ENCODE measurements at regions not wholly inside any gene's neighbourhood (a gene's known extent, or its start where the extent isn't known, plus 50 kb on each side); places are given as distances from the start of the nearest gene placed in this dataset.

DNA sequence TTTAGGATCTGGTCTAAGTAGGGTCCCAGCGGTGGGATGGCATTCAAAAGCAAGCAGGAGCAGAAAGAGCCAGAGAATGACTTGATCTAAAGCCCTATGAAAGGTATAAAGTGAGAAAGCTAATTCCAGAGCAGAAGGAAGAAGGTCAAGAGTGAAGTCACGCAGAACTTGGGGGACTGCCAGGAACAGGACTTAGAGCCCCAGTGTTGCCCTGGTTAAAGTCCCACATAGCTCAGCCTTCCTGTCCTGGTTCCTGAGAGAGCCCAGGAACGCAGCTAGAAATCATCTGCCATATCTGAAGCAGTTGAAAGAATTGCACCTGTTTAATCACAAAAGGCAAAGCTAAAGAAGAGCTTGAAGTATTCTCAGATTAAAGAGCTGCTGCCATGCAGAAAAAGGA is 160.6 kb upstream of the ATP1B1 start:
- Histone ChIP-seq H3K9ac (ENCODE audit: low read length) (no peak overlapping the region), H3K9me3 (ENCODE audit: low read length) (no peaks in the 10 kb centered on the region), H3K27ac (ENCODE audit: low read depth, low read length) (no peak overlapping the region), H3K4me3 (ENCODE audit: low read depth in 1 of 2, low read length in 2 of 2) (no peak overlapping the region), H3K36me3 (ENCODE audit: insufficient read depth, low read length) (no peaks in the 10 kb centered on the region), H3K27me3 (ENCODE audit: control insufficient read depth in 1 of 2, insufficient read depth in 2 of 2, low read length in 2 of 2) (no peaks in the 10 kb centered on the region), H3K4me1 (ENCODE audit: insufficient read depth, low read length) (peaks cover 14% of the 10 kb centered on the region)

DNA sequence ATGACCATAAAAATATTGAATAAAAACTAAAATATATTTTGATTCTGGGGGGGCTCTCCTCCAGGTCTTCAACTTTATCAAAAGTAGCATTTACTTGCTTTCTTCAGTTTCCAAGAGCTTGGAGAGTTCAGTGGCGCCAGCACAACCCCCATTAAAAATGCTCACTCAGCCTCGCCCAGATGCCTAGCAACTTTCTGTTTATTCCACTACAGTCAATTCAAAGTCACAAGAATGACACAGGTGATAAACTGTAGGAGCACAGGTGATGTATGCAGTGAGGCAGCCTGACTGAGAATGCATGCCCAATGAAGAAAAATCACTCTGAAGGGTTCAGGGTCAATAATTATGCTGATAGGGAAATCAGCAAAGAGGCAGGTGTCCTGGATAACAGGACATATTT is 159.4 kb upstream of the ATP1B1 start:
- peaks cover 14% of the 10 kb centered on the region for H3K4me1 ChIP-seq (ENCODE audit: insufficient read depth, low read length)
- no peaks in the 10 kb centered on the region for H3K9me3 ChIP-seq (ENCODE audit: low read length)
- H3K27me3 ChIP-seq (ENCODE audit: control insufficient read depth in 1 of 2, insufficient read depth in 2 of 2, low read length in 2 of 2) = no peaks in the 10 kb centered on the region
- H3K4me3 ChIP-seq (ENCODE audit: low read depth in 1 of 2, low read length in 2 of 2) = no peak overlapping the region
- H3K36me3 ChIP-seq (ENCODE audit: insufficient read depth, low read length) = no peaks in the 10 kb centered on the region
- H3K27ac ChIP-seq (ENCODE audit: low read depth, low read length) = no peak overlapping the region
- H3K9ac ChIP-seq (ENCODE audit: low read length) = no peak overlapping the region

DNA sequence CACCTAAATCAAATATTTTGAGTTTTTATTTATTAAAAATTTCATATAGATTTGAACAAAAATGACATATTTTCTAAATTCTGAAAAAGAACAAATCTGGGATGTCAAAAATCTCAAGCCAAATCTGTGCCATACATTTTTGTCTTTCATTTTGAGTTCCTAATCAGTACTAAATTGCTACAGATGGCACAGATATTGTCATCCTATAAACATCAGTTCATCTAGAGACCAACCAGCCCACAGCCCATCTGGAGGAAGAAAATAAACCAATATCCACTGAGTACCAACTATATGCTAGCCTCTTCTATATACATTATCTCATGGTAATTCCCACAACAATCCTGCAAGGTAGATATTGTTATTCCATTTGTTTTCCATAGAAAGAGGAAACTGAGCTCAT is 156.8 kb upstream of the ATP1B1 start:
- peaks cover 14% of the 10 kb centered on the region for H3K4me1 ChIP-seq (ENCODE audit: insufficient read depth, low read length)
- H3K4me3 ChIP-seq (ENCODE audit: low read depth in 1 of 2, low read length in 2 of 2) = no peak overlapping the region
- H3K36me3 ChIP-seq (ENCODE audit: insufficient read depth, low read length) = no peaks in the 10 kb centered on the region
- no peak overlapping the region for H3K27ac ChIP-seq (ENCODE audit: low read depth, low read length)
- no peaks in the 10 kb centered on the region for H3K27me3 ChIP-seq (ENCODE audit: control insufficient read depth in 1 of 2, insufficient read depth in 2 of 2, low read length in 2 of 2)
- H3K9ac ChIP-seq (ENCODE audit: low read length) = no peak overlapping the region
- no peaks in the 10 kb centered on the region for H3K9me3 ChIP-seq (ENCODE audit: low read length)

DNA sequence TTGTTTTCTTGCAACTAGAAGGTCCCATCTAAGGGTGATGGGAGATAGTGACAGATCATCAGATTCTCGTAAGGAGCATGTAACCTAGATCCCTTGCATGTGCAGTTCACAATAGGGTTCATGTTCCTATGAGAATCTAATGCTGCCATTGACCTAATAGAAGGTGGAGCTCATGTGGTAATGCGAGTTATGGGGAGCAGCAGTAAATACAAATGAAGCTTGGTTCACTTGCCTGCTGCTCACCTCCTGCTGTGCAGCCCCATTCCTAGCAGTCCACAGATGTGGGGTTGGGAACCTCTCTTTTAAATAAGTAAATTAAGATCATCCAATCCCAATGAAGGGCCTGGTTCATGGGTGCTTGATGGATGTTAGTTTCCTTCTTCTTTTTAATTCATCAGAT is 148.7 kb upstream of the ATP1B1 start:
- no peak overlapping the region for H3K9ac ChIP-seq (ENCODE audit: low read length)
- H3K27me3 ChIP-seq (ENCODE audit: control insufficient read depth in 1 of 2, insufficient read depth in 2 of 2, low read length in 2 of 2) = no peaks in the 10 kb centered on the region
- H3K4me1 ChIP-seq (ENCODE audit: insufficient read depth, low read length) = no peaks in the 10 kb centered on the region
- no peaks in the 10 kb centered on the region for H3K9me3 ChIP-seq (ENCODE audit: low read length)
- H3K27ac ChIP-seq (ENCODE audit: low read depth, low read length) = no peak overlapping the region
- no peak overlapping the region for H3K4me3 ChIP-seq (ENCODE audit: low read depth in 1 of 2, low read length in 2 of 2)
- no peaks in the 10 kb centered on the region for H3K36me3 ChIP-seq (ENCODE audit: insufficient read depth, low read length)

DNA sequence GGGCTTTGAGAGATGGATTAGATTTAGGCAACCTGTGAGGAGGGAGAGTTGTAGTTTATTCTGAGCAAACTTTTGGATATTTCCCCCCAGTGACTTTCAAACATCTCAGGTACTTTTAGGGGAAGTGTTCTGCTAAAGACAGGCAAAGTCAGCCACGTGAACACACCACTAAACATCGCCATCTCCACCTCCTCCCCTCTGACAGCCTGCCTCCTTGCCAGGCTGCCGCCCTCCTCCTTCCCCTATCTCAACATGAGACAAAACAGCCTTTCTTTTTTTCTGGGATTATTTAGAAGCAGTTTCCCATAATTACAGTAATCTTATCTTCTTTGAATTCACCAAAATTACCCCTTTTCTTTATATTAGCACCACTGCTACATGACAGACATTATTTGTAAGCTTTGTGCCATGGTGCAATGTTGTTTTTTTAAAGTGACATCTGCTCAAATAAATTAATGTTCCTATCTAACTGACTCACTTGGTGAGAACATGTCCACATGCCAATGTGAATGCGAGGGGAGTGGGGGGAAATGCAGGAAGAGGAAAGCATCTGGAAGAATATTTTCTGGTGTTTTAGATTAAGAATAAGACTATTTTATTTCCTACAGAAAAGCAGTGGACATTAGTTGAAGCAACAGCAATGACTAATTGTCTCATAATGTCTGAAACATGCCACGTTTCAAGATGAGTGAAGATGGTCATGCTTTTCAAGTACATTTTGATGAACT is 147.8 kb upstream of the ATP1B1 start:
- Histone ChIP-seq H3K9me3 (ENCODE audit: low read length) (no peaks in the 10 kb centered on the region), H3K27ac (ENCODE audit: low read depth, low read length) (no peak overlapping the region), H3K4me3 (ENCODE audit: low read depth in 1 of 2, low read length in 2 of 2) (no peak overlapping the region), H3K9ac (ENCODE audit: low read length) (no peak overlapping the region), H3K36me3 (ENCODE audit: insufficient read depth, low read length) (no peaks in the 10 kb centered on the region), H3K27me3 (ENCODE audit: control insufficient read depth in 1 of 2, insufficient read depth in 2 of 2, low read length in 2 of 2) (no peaks in the 10 kb centered on the region), H3K4me1 (ENCODE audit: insufficient read depth, low read length) (no peaks in the 10 kb centered on the region)

DNA sequence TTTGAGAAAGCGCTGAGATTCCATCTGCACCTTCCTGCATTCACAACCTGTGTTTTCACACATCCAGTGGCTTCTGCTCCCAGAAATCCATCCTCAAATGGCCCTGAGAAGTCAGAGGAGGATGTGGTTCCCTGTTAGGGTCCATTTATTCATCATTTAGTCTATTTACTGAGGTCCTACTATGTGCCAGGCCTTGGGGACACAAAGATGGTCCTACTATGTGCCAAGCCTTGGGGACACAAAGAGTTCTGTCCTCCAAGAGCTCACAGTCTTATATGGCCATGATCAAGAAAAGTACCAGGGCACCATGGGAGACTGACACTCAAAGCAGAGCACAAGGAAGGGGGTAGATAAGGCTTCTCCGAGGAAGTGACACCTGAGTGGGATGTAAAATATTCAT is 147.1 kb upstream of the ATP1B1 start:
- no peaks in the 10 kb centered on the region for H3K4me1 ChIP-seq (ENCODE audit: insufficient read depth, low read length)
- H3K4me3 ChIP-seq (ENCODE audit: low read depth in 1 of 2, low read length in 2 of 2) = no peak overlapping the region
- no peak overlapping the region for H3K27ac ChIP-seq (ENCODE audit: low read depth, low read length)
- H3K9me3 ChIP-seq (ENCODE audit: low read length) = no peaks in the 10 kb centered on the region
- H3K9ac ChIP-seq (ENCODE audit: low read length) = no peak overlapping the region
- no peaks in the 10 kb centered on the region for H3K36me3 ChIP-seq (ENCODE audit: insufficient read depth, low read length)
- H3K27me3 ChIP-seq (ENCODE audit: control insufficient read depth in 1 of 2, insufficient read depth in 2 of 2, low read length in 2 of 2) = no peaks in the 10 kb centered on the region

DNA sequence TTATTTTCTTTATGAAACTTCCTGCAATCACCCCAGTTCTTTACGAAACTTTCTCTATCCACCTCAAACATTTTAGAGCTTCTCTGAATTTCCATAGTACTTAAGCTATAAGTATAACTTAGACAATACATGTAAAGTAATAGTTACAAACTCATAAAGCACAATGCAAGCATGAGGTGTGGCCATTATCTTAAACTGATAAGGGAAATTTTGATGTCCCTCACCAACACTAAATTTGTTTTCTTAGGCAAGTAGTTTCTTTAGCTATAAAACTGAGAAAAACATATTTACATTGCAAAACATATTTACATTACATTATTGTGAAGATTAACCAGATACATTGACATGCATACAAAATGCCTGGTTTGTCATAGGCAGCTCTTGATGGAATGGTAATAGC is 146.4 kb upstream of the ATP1B1 start:
- Histone ChIP-seq H3K9ac (ENCODE audit: low read length) (no peak overlapping the region), H3K4me3 (ENCODE audit: low read depth in 1 of 2, low read length in 2 of 2) (no peak overlapping the region), H3K27ac (ENCODE audit: low read depth, low read length) (no peak overlapping the region), H3K9me3 (ENCODE audit: low read length) (no peaks in the 10 kb centered on the region), H3K27me3 (ENCODE audit: control insufficient read depth in 1 of 2, insufficient read depth in 2 of 2, low read length in 2 of 2) (no peaks in the 10 kb centered on the region), H3K4me1 (ENCODE audit: insufficient read depth, low read length) (no peaks in the 10 kb centered on the region), H3K36me3 (ENCODE audit: insufficient read depth, low read length) (no peaks in the 10 kb centered on the region)

DNA sequence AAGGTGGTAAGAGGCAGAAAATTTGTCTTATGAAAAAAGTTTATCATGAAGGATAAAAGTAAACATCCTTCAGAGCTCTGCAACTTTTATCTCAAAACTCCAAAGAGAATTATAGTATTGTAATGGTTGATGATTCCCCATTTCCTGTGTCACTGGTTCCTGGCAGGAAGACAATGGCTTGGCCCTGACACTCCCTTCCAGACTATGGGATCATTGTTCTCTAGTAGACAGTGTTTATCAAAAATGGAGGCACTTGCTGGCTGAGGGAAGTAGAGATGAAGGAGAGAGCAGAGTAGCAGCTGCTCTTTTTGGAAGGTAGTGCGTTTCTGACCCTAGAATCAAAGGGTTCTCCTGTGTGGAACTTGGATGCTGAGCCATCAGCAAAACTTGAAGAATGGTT is 145.9 kb upstream of the ATP1B1 start:
- Histone ChIP-seq H3K27ac (ENCODE audit: low read depth, low read length) (no peak overlapping the region), H3K36me3 (ENCODE audit: insufficient read depth, low read length) (no peaks in the 10 kb centered on the region), H3K9me3 (ENCODE audit: low read length) (no peaks in the 10 kb centered on the region), H3K27me3 (ENCODE audit: control insufficient read depth in 1 of 2, insufficient read depth in 2 of 2, low read length in 2 of 2) (no peaks in the 10 kb centered on the region), H3K4me3 (ENCODE audit: low read depth in 1 of 2, low read length in 2 of 2) (no peak overlapping the region), H3K4me1 (ENCODE audit: insufficient read depth, low read length) (no peaks in the 10 kb centered on the region), H3K9ac (ENCODE audit: low read length) (no peak overlapping the region)

DNA sequence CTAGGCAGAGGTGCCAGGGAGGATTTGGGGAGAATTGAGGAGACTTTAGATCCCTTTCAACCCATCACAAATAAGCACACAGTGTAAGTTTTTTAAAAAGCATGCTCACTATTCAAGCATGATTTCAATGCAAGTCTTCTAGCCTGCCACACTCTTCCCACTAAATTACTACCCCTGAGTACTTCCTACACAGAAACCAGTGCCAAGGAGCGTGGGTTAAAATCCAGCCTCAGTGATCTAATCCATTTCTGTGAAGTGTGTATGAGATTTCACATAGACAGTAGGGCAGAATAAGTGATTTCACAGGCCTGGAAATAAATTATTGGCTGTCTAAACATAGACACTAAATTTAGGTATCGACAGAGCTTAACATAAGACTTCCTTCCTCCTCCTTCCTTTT is 142.9 kb upstream of the ATP1B1 start:
- Histone ChIP-seq H3K36me3 (ENCODE audit: insufficient read depth, low read length) (no peaks in the 10 kb centered on the region), H3K27me3 (ENCODE audit: control insufficient read depth in 1 of 2, insufficient read depth in 2 of 2, low read length in 2 of 2) (no peaks in the 10 kb centered on the region), H3K9me3 (ENCODE audit: low read length) (no peaks in the 10 kb centered on the region), H3K27ac (ENCODE audit: low read depth, low read length) (no peak overlapping the region), H3K9ac (ENCODE audit: low read length) (no peak overlapping the region), H3K4me1 (ENCODE audit: insufficient read depth, low read length) (no peaks in the 10 kb centered on the region), H3K4me3 (ENCODE audit: low read depth in 1 of 2, low read length in 2 of 2) (no peak overlapping the region)

DNA sequence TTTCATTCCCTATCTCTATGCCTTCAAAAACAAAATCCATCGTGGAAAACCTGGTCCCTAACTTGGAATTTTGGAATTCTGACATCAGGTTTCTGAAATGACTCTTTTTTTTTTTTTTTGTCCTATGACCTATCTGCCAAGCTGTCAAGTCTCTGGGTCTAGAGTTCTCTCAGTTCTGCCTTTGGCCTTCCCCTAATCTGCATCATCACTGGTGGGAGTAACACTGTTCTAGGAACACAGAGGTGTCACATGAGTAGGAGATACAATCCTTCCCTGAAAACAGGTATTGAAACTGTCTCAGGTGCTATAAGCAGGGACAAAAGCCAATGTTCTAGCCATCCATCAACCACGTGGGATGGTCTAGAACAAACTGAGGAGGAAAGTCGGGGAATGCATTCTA is 142.0 kb upstream of the ATP1B1 start:
- no peaks in the 10 kb centered on the region for H3K4me1 ChIP-seq (ENCODE audit: insufficient read depth, low read length)
- no peaks in the 10 kb centered on the region for H3K27me3 ChIP-seq (ENCODE audit: control insufficient read depth in 1 of 2, insufficient read depth in 2 of 2, low read length in 2 of 2)
- no peak overlapping the region for H3K27ac ChIP-seq (ENCODE audit: low read depth, low read length)
- H3K36me3 ChIP-seq (ENCODE audit: insufficient read depth, low read length) = no peaks in the 10 kb centered on the region
- no peaks in the 10 kb centered on the region for H3K9me3 ChIP-seq (ENCODE audit: low read length)
- H3K9ac ChIP-seq (ENCODE audit: low read length) = no peak overlapping the region
- no peak overlapping the region for H3K4me3 ChIP-seq (ENCODE audit: low read depth in 1 of 2, low read length in 2 of 2)

DNA sequence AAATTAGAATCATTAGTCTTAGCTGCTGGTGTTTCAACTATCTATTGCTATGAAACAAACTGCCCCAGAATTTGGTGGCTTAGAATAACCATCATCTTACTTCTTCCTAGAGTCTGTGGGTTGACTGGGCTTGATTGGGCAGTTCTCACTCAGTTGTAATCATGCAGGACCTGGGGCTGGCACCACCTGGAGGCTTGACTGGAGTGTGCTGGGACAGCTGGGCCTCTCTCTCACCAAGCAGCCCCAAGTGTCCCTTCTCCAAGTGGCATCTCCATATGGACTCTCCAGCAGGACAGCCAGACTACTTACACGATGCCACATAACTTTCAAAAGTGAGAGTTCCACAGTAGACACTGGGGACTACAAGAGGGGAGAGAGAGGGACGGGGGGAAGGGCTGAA is 140.3 kb upstream of the ATP1B1 start:
- Histone ChIP-seq H3K27me3 (ENCODE audit: control insufficient read depth in 1 of 2, insufficient read depth in 2 of 2, low read length in 2 of 2) (no peaks in the 10 kb centered on the region), H3K9me3 (ENCODE audit: low read length) (no peaks in the 10 kb centered on the region), H3K4me1 (ENCODE audit: insufficient read depth, low read length) (no peaks in the 10 kb centered on the region), H3K36me3 (ENCODE audit: insufficient read depth, low read length) (no peaks in the 10 kb centered on the region), H3K9ac (ENCODE audit: low read length) (no peak overlapping the region), H3K27ac (ENCODE audit: low read depth, low read length) (no peak overlapping the region), H3K4me3 (ENCODE audit: low read depth in 1 of 2, low read length in 2 of 2) (no peak overlapping the region)

DNA sequence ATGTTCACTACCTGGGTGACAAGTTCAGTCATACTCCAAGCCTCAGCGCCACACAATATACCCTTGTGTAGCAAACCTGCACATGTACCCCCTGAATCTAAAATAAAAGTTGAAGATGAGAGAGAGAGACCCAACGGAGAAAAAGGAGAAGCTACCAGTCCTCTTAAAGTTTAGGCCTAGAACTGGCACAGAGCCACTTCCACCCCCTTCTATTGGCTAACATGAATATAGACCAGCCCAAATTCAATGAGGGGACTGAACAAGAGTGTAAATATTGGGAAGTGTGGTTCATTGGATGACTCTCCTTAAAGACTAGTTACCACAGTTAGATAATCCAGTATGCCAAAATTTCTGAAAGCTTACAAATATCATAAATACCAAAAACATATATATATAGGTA is 139.9 kb upstream of the ATP1B1 start:
- no peaks in the 10 kb centered on the region for H3K36me3 ChIP-seq (ENCODE audit: insufficient read depth, low read length)
- no peaks in the 10 kb centered on the region for H3K27me3 ChIP-seq (ENCODE audit: control insufficient read depth in 1 of 2, insufficient read depth in 2 of 2, low read length in 2 of 2)
- H3K9me3 ChIP-seq (ENCODE audit: low read length) = no peaks in the 10 kb centered on the region
- H3K27ac ChIP-seq (ENCODE audit: low read depth, low read length) = no peak overlapping the region
- no peak overlapping the region for H3K4me3 ChIP-seq (ENCODE audit: low read depth in 1 of 2, low read length in 2 of 2)
- H3K4me1 ChIP-seq (ENCODE audit: insufficient read depth, low read length) = no peaks in the 10 kb centered on the region
- no peak overlapping the region for H3K9ac ChIP-seq (ENCODE audit: low read length)
